DMS 273 treated with DMSO at 0.1 percent for 48 hours (cell line): ENCODE measurements at regions not wholly inside any gene's neighbourhood (a gene's known extent, or its start where the extent isn't known, plus 50 kb on each side); places are given as distances from the start of the nearest gene placed in this dataset.
A peak's percentile ranks its signal among the peaks of the same experiment; 100 is the strongest.
"Not testable (repeated sequence)": the region's sequence is repeated elsewhere in the genome, so short reads cannot be mapped to it uniquely, and the experiment has no call there.

Experiments used
- DNase-seq: peaks from one replicate; lab custom pipeline; 2025; lab: John Stamatoyannopoulos, UW

DNA sequence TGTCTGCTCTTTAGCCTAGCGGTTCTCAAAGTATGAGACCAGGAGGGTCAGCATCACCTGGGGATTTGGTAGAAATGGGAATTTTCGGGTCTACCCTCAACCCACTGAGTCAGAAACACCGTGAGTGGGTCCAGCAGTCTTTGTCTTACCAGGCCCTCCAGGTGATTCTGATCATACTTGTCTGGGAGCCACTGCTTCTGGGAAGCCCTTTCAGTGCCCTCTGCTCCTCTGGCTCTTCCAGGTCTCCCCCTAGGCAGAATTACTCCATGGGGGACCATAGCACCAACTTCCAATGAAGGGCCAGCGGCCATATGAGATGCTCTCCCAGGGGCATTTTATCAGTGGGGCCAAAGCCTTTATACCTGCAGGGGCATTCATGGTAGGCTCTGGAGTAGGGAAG, 81.0 kb upstream of the ETV3 start:
- DNase-seq, result no peak

DNA sequence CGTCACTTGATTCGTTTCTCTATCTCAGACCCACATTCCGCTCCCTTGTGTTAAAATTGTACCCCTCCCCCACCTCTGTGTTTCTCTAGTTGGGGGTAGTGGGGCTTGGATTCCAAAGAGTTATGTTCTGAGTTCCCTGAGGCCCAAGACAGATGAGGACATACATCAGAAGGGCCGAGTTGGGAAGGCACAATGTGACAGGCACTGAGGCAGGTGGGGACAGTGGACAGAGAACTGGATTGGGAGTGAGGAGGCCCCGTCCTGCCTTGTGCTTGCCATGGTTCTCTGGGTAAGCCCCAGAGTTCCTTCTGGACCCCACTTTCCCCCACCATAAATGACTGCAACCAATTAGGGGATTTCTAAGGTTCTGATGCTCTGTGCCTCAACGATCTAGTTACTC, 80.5 kb upstream of the ETV3 start:
- DNase-seq, result no peak

DNA sequence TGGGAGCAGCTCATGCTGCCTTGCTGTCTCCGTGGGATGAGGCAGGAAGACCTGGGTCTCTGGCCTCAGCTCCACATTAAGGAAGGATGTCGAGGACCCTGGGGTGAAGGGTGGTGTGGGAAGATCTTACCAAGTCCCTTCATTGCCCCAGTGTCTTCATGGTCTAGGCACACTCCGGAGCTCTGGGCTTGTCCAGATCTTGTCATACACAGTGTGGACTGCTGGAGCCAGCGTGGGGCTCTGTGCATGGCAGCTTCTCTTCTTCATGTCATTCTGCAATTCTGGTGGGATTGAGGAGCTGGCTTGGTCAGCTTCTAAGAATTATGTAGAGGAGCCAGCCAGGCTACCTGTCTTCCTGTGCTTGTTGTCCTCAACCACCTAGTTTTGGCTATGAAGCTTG, 79.3 kb upstream of the ETV3 start:
- no peak for DNase-seq

DNA sequence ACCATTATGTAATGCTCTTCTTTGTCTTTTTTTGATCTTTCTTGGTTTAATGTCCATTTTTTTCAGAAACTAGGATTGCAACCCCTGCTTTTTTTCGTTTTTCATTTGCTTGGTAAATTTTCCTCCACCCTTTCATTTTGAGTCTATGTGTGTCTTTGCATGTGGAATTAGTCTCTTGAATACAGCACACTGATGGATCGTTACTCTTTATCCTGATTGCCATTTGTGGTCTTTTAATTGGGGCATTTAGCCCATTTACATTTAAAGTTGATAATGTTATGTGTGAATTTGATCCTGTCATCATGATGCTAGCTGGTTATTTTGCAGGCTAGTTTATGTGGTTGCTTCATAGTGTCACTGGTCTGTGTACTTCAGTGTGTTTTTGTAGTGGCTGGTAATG, 75.6 kb upstream of the ETV3 start:
- DNase-seq, result no peak

DNA sequence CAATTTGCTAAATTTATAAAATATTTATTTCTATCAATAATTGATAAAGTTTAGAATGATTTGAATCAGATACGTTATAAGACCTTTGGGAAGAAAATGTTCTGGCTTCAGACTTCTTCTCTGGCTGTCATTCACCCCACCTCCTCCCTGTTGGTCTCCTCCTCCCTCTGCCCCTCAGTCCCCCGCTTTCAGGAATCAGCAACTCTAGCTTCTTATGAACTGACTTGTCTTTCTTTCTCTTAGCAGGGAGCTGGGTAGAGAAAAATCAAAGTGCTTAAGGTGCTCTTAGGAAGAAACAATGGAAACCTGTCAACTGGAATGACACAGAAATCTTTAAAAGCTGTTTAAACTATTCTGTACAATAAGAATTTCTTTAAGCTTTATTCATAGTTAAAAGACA, 71.3 kb upstream of the ETV3 start:
- no peak for DNase-seq

DNA sequence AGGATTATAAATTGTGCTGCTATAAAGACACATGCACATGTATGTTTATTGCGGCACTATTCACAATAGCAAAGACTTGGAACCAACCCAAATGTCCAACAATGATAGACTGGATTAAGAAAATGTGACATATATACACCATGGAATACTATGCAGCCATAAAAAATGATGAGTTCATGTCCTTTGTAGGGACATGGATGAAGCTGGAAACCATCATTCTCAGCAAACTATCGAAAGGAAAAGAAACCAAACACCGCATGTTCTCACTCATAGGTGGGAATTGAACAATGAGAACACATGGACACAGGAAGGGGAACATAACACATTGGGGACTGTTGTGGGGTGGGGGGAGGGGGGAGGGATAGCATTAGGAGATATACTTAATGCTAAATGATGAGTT, 67.8 kb upstream of the ETV3 start:
- not testable (repeated sequence) for DNase-seq

DNA sequence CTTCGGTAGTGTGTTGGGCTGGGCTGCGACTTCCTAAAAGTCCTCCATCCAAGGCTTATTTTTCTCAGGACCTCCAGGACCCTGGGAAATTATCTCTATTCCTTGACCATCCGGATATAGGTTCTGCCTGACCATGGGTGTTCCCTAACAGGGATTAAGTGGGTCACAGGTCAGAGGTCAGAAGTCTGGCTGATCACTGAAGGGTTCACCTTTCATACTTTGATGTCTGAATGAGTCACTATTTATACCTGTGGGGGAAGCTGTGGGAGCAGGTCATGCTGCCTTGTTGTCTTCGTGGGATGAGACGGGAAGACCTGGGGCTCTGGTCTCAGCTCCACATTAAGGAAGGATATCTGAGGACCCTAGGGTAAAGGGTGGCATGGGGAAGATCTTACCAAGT, 65.0 kb upstream of the ETV3 start:
- no peak for DNase-seq

DNA sequence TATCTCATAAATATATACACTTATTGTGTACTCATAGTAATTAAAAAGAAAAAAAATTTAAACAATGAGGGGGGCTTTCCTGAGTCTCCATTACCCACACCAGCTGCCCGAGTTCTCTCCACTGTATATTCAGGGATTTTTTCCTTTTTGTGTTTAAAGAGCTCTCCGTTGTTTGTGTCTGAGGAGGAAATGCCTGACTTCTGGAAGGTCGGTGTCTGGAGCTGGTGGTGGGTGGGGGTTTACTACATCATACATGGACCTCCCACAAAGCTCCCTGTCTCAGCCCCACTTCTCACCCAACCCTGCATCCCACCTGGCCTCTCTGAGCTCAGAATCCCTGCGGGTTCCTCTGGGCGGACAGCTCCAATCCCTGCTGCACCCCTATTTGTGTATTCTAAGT, 64.1 kb upstream of the ETV3 start:
- no peak for DNase-seq

DNA sequence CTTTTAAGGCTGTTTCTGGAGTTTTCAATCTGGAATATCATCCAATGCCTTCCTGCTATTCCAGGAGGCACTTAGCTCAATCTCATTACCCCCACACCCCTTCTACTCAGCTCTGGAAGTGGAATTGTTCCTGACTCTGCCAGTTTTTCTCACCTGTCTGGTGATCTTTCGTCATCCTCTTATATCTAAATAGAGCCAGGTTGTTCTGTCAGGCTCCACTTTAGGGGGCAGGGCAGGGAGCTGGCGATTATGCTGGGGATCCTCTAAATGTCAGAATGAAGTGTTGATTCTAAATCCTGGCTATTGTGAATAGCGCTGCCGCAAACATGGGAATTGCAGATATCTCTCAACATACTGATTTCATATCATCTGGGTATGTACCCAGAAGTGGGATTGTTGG, 63.6 kb upstream of the ETV3 start:
- no peak for DNase-seq

DNA sequence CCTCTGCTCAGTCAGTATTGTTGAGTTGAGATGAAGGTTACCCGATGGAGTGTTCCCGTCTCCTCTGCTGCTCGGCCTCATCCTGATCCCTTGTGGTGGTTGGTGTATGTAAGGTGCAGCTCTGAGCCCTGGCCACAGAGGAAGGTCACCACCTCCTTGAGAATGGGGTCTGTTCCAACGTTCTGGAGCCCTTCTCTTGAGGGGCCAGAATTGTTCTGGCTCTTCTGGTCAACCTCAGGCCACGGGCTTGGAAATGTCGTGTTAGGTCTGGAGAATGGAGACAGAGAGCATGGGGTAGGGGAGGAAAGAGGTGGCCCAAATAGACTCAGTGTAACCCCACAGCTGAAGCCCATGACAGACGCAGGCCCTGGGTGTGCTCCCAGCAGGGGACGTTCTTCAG, 62.3 kb upstream of the ETV3 start:
- DNase-seq, result no peak

DNA sequence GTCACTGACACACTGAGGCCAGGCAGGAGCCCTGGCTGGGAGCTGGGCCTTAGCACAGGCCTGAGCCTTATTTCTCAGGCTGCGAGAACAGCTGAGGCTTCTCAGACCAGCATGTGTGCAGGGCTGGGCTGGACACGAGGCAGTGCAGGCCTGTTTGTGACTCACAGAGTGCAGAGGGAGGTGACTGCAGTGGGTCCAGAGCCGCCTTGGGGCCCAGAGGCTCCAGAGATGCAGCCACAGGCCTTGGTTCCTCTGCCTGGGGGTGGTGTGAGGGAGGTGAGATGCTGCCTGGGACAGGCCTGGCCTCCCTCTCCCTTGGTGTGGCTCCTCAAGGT, 61.2 kb upstream of the ETV3 start:
- no peak for DNase-seq

DNA sequence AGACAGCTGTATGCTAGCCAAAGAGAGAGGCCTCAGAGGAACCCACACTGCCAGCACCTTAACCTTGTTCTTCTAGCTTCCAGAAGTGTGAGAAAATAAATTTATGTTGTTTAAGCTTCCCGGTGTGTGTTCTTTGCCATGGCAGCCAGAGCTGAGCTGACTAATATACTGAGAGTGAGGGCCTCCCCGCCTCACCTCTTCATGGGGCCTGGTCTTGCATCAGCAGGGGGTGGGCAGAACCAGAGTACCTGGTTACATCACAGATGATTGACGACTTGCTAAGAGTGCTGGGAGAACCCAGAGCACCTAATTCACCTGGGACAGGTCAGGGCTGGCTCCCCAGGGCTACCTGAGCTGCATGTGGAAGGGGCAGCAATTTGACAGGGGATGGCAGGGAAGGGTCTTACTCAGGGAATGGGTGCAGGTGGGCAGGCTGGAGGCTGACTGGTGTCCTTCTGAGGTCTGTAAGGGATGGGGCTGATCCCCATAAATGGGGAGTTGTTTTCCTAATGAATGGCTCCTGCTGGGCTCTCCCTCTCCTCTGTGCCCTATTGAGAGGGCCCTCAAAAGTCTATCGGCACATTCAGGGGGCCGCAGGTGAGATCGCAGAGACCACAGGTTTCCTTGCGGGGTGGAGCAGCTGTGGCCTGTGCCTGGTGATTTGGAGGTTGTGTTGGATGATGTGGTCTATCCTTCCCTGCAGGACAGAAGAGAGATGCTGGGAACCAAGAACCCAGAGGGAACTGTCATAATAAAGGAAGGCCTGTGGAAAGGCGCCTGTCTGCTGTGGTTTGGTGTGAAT, 60.6 kb upstream of the ETV3 start:
- DNase-seq, result no peak

DNA sequence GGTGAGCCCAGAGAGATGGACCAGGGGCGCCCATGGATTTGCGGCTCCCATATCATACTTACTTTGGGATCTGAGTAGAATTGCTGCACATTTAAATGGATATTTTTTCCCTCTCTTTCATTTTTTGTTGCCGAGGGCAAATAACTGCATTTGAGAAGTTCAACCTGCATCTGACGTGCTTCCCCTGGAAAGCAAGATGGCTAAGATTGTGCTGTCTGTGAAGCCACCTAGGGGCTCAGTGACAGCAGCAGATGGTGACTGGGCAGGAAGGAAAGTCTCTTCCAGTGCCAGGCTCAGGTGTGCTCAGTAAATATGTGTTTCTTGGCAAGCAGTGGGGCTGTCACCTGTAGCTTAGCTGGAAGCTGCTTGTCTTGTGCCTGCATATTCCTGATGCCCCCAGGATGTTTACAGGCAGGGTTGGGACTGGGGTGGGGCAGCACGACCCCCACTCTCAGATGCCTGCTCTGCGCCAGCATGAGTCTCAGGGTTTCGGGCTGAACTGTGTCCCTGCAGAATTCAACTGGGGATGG, 59.8 kb upstream of the ETV3 start:
- no peak for DNase-seq

DNA sequence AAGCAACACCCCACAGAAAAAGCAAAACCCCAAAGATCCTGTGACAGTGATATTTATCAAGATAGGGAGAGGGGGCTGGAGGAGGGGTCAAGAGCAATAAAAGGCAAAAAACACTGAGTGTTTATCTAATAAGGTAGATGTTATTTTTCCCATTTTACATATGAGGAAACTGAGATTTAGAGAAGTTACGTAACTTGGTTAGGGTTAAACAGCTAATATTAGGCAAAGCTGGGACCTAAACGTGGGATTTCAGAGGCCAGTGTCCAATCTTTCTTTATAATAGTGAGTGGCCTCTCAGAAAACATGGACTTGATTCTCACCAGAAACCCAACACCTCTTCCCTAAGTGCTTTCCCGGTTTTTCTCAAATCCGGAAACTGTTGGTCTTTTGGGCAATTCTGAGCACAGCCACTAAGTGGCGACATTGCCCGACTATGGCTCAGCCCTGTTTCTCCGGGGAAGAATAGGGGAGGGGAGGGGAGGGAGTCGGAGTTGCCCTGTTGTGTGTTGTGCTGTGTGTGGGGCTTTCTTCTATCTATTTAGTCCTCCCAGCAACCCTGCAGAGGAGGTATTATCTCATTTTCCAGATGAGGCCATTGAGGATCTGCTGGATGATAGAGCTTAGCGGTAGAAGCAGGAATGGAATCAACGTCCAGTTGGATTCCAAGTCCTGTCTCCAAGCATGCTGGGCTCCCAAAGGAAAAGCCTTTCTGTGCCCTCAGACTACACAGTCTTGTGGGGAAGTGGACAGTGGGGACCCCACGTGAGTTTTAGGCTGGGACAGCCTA, 58.7 kb upstream of the ETV3 start:
- DNase-seq, result peak; percentile 1

DNA sequence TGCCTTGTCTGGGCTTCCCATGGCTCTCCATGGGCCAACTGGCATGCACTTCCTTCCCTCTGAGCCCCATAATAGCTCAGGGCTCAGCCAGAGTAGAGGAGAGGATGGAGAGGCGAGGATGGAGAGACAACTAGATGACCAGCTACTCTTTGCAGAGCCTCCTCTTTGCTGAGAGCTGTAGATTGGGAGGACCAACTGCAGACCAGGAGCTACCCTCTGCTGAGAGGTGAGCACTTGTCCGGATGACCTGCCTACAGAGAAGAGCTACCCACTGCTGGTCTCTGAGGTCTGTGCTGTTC, 58.0 kb upstream of the ETV3 start:
- DNase-seq, result no peak

DNA sequence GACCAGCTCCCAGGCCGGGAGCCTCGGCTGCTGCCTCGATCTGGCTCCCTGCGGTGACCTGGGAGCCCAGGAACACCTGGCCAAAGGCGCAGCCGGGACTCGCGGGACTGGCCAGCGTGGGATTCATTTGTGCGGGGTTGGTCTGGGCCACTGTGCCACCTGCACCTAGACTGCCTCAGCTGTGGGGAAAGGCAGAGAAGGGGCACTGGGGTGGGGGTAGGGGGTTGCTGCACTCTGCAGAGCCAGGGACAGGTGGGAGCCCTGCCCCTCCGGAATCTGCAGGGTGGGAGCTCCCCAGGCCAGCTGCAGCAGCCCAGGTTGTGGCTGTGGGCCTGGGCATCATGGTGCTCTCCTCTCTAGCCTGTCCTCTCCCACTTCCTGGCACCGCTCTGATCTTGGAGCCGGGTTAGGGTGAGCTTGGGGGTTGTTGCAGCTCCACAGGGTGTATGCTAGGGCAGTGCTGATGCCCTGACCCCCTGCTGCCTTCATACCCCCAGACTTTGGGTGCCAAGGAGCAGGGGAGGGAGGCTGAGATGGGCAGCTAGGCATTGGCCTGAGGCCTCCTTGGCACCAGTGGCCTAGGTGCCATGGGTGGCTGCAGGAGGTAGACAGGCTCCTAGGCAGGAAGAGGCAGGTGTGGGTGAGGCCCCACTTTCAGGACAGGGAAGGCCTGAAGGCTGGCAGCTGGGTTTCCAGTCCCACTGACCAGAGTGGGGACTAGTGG, 57.5 kb upstream of the ETV3 start:
- no peak for DNase-seq

DNA sequence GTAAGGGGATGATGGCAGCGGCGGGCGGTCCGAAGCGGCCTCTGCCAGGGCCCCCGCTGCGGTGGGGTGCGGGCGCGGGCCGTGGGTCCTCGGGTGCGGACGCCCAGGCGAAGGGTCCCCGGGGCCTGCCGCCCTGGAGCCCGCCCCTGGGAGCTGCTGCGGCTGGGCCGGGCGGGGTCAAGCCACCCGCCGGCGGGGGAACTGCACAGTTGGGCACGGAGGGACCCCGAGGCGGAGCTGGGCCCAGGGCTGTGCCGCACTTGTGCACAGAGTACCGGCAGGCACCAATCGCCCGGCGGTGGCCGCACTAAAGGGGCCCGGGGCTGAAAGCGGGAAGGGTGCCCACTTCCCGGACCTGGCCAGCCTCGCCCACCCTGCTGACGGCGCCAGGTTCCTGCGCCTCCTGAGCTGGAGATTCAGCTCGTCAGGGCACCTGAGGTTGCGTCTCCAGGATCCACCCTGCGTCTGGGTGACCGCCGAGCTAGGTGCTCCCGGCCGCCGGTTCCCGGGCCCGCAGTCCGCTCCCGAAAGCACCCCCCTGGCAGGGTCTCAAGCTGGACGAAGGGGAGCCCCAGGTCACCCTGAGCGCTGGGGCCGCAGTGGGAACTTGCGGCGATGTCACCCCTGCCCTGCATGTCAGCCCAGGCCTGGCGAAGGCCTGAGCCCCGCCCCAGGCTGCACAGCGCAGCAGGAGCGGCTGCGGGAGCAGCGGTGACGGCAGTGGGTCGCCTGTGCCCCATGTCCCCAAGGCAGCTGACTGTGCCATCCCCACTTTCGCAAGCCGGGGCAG, 56.7 kb upstream of the ETV3 start:
- no peak for DNase-seq

DNA sequence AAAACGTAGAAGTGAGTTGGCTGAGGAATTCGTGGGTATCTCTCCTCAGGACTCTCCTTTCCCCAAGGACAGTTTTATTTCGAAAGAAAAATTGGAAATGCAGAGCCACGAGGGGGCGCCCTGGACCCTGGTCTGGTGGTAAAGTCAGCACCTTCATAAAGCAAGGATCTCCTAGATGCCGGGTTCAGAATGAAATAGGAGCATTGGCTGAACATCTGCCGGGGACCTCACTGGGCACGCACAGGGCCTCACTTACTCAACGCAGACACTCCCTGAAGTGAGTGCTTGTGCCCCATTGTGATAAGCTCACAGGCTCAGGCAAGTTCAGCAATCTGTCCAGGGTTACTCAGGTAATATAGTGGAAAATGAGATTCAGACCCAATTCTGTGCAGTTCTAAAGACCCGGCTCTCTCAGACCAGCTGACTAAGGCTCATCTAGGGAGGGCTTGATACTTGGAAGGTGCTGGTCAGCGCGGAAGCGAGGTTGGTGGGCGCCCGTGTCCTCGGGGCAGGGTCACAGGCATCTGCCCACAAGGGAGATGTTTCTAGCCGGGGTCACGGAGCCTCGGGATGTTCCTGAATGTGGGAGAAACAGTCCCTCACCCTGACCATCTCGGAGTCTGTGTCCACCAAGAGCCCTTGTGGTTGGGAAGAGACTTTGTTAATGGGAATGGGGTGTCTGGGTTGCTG, 55.7 kb upstream of the ETV3 start:
- DNase-seq, result peak; percentile 57

DNA sequence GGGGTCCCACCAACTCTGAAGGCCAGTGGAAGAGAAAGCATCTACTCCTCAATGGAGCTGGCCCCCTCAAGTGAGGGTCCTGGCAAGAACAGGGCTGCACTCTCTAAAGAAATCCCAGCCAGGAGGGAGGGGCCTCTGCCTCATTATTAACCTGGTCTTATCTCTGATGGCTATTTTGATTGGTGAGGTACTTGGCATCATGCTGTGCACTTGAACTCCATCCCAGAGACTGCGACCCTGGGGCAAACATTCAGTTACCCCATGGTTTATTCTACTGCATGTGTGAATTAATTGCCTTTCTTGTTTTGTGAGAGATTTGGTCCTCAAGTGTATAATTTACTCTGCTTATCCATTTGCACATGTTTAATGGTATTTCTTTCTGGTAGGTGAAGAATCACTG, 55.0 kb upstream of the ETV3 start:
- DNase-seq, result no peak

DNA sequence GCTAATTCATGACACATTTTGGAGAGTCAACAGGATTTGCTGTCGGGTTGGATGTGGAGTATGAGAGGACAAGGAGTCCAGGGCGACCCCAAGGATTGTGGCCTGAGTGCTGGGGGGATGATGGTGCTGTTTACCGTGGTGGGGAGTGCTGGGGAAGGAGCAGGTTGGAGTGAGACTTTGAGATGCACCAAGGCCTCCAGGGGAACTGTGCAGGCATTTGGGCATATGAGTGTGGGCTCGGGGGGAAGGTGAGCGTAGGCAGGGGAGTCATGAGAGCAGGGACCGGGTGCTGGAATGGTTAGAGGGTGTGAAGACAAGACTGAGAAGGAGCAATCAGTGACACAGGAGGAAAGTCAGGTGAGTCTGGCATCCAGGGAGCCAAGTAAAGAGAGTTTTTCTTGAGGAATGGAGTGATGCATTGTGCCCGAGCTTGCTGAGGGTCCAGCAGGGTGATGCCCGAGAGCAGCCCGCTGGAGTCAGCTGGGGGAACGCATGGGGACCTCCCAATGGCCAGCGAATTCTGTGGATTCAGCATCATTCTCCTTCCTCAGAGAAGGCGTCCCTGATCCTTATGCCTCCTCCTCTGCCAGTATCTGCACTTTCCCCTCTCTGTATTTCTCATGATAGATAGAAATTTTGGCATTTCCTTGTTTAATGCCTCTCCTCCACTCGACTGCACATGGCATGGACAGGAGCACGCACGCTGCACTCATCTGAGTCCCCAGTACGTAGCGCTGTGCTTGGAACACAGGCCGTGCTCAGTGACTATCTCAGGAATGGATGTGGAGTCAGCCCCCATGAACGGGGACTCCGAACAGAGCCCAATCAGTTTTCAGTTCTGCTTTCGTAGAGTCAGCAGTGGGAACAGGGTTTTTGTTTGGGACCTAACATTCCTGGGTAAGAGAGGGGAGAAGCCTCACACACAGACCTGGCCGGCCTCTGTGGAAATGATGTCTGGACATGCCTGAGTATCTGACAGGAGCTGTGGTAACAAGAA, 52.1 kb upstream of the ETV3 start:
- no peak for DNase-seq
